ENCODE measurements at regions not wholly inside any gene's neighbourhood (a gene's known extent, or its start where the extent isn't known, plus 50 kb on each side); places are given as distances from the start of the nearest gene placed in this dataset.
A peak's percentile ranks its signal among the peaks of the same experiment; 100 is the strongest.
"Not testable (repeated sequence)": the region's sequence is repeated elsewhere in the genome, so short reads cannot be mapped to it uniquely, and the experiment has no call there.

DNA sequence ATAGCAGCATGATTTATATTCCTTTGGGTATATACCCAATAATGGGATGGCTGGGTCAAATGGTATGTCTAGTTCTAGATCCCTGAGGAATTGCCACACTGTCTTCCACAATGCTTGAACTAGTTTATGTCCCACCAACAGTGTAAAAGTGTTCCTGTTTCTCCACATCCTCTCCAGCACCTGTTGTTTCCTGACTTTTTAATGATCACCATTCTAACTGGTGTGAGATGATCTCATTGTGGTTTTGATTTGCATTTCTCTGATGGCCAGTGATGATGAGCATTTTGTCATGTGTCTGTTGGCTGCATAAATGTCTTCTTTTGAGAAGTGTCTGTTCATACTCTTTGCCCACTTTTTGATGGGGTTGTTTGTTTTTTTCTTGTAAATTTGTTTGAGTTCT lies 54.0 kb upstream of the GPR89A start:
- DNase-seq (ENCODE audit: low read depth in 3 of 3, low spot score in 2 of 3): not testable (repeated sequence)

DNA sequence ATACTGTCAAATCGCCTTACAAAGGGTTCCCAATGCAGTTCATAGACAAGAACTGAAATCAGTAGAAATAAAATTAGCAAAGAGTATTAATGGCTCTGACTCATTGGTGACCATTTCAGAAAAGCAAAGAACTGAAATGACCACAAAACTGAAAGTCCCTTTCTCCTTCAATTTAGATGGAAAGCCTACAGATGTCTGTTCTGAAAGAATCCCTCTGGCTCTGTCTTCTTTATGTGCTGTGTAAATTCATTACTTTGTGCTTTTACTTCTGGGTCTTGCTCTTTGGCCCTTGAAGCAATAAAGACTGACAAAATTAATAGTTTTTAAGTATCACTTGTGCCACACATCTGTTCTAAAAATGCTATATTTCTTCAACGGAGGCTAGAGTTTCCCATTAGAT lies 62.7 kb upstream of the GPR89A start:
- DNase-seq (ENCODE audit: low read depth in 3 of 3, low spot score in 2 of 3): no peak

DNA sequence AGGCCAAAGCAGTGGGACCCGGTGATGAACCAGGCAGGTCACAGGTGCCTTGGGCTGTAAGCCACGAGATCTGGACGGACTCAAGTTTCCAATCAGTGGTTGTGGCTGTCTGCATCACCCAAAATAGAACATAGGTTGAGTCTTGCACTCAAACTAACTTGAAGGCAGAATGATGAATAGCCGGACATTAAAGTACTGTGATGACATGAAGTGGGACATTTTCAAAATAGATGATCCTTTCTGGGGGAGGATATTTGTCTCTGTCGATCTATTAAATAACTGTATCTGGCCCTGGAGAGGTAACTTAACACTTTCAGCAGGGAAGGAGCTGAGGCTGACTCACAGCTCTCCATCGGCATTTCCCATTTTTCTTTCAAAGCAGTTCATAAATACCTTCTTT lies 66.1 kb upstream of the GPR89A start:
- DNase-seq (ENCODE audit: low read depth in 3 of 3, low spot score in 2 of 3): not testable (repeated sequence)

DNA sequence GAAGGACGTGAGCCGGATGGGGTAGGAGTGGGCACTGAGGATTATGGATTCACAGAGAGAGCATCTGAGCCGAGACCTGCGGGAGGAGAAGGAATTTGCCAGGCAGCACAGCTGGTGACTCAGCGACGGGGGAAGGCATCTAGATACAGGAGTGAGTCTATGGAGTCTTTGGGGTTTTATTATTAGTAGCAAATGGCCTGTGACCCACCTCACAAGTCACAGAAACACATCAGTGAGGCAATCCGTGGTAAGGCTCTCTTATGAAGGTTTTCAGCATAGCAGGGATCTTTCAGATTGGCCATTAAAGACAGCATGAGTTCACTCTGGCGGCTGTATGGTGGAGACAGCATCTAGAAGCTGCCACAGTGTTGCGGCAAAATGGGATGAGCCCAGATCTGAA lies 66.5 kb upstream of the GPR89A start:
- DNase-seq (ENCODE audit: low read depth in 3 of 3, low spot score in 2 of 3): not testable (repeated sequence)

- not testable (repeated sequence) for DNase-seq (ENCODE audit: low read depth in 3 of 3, low spot score in 2 of 3)
Observed at GRCh38 chr1:145538118-145538882, 69.5 kb upstream of the GPR89A start.

DNA sequence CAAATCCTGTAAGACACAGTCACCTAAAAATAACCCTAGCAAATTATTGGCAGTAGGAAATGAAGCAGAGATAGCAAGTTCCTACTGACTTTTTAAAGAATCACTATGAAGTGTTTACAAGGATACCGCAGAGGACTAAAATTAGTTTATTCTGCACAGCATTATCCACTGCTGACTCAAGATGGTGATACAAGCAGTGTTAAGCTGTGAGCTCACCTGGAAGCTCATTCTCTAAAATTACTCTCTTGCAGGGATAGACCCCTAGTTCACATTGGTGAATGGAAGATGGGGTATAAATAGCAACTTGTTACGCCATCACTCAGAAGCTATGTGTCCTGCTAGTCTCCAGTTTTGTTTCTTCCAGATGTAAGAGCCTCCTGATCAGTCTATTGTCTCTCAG lies 70.8 kb upstream of the GPR89A start:
- DNase-seq (ENCODE audit: low read depth in 3 of 3, low spot score in 2 of 3): not testable (repeated sequence)

GRCh38 chr1:145535461-145535860 lies 72.3 kb upstream of the GPR89A start:
- peak in 1 of 3 donors; percentile 41 for DNase-seq (ENCODE audit: low read depth in 3 of 3, low spot score in 2 of 3)

GRCh38 chr1:145528068-145528564 lies 79.7 kb upstream of the GPR89A start:
- DNase-seq (ENCODE audit: low read depth in 3 of 3, low spot score in 2 of 3): not testable (repeated sequence)

DNA sequence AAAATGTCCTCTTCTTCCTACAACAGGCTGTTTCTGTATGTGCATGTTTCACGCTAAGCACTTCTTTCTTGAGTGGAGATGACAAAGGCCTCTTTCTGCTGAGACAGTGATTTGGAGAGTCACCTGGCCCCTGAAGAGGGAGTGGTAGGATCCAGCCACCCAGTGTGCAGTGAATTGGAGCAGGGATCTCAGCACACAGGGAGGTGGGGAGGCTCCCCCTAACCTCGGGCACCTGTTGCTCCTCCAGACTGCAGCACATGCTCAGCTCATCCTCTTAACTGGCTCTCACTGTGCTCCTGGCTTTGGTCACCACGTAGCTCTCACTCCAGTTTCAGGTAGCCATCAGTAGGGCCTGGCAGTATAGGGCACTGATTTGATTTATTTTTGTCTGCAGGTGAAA lies 87.6 kb upstream of the GPR89A start:
- not testable (repeated sequence) for DNase-seq (ENCODE audit: low read depth in 3 of 3, low spot score in 2 of 3)

- DNase-seq (ENCODE audit: low read depth in 3 of 3, low spot score in 2 of 3): not testable (repeated sequence)
Observed at GRCh38 chr1:145519302-145519701, 88.5 kb upstream of the GPR89A start.

DNA sequence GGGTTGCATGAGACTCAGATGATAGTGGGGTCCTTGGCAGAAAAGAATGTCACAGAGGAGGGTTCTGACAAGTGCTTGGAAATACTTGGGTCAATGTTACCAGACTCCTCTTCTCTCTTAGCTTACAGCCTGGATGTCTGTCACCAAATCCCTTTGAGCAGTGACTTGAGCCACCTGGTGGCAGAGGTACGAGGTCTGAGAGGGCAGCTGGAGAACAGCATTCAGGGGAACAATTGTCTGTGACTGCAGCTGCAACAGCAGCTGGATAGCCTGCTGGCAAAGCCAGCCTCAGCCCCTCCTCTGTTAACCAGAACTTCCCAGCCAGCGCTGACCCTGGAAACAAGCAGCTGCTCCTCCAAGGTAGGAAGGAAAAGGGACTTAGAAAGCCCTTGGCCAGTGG lies 87.6 kb upstream of the NBPF20 start:
- not testable (repeated sequence) for DNase-seq (ENCODE audit: low read depth in 3 of 3, low spot score in 2 of 3)

- not testable (repeated sequence) for DNase-seq (ENCODE audit: low read depth in 3 of 3, low spot score in 2 of 3)
Observed at GRCh38 chr1:145508053-145508452, 82.7 kb upstream of the NBPF20 start.

GRCh38 chr1:145505663-145506647 lies 80.6 kb upstream of the NBPF20 start:
- DNase-seq (ENCODE audit: low read depth in 3 of 3, low spot score in 2 of 3): not testable (repeated sequence)

DNA sequence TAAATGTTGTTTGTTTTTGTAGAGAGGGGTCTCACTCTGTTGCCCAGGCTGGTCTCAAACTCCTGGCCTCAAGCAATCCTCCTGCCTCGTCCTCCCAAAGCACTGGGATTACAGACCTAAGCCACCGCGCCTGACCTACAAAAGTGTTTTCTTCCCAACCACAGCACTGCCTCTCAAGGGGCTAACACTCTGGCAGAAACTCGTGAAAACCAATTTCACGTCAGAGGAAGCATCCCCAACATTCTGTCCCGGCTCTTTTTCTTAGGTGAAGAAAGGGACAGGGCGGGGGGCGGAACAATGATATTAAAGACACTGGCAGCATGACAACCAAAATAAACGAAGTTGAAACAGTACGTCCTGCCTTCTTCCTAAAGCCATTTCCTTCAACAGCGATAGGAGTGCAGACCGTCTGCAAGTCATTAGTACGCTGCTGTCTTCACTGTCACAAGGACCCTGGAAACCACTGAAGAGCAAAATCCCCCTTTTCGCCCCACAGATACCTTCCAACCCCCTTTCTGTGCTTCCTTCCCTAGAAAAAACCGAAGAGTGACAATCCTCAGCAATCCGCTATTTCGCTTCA lies 79.5 kb upstream of the NBPF20 start:
- not testable (repeated sequence) for DNase-seq (ENCODE audit: low read depth in 3 of 3, low spot score in 2 of 3)

- DNase-seq (ENCODE audit: low read depth in 3 of 3, low spot score in 2 of 3): not testable (repeated sequence)
Observed at GRCh38 chr1:145504310-145504709, 78.9 kb upstream of the NBPF20 start.

DNA sequence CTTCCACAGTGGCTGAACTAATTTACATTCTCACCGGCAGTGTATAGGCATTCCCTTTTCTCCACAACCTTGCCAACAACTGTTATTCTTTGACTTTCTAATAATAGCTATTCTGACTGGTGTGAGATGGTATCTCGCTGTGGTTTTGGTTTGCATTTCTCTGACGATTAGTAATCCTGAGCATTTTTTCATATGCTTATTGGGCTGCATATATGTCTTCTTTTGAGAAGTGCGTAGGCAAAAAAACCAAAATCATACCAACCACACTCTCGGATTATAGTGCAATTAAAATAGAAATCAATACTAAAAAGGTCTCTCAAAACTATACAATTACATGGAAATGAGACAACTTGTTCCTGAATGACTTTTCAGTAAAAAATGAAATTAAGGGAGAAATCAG lies 74.8 kb upstream of the NBPF20 start:
- DNase-seq (ENCODE audit: low read depth in 3 of 3, low spot score in 2 of 3): not testable (repeated sequence)

DNA sequence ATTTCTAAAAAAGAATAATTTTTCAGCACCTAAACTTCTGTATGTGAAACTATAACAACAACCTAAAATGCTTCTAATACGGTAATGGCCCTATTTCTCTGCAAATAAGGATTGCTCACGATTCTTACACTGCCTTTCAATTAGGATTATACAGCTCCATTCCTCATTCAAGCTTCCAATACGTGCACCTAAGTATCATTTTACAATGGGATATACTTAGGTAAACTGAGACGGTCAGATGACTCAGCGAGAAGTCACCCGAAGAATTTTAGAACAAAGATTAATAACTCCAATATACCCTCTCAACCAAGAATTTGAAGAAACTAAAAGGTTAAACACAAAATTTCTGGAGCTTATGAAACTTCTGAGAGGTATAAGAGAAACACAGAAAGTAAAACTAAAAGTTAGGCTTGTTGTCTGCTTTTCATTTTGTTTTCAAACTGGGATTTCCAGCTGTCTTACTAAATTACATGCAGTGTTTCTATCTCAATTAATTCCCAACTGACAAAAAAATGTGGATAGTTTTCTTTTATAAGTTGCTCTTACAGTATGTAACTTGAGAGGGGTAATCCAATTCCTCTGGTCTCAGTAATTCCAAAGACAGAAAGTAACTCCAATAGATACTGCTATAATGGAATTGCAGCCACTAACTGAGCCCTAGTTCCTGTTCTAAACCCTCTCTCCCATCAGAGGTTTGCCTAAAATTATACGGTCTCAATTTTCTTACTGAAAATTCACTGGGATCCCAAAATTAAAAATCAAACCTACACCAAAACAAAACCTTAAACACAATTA lies 69.9 kb upstream of the NBPF20 start:
- DNase-seq (ENCODE audit: low read depth in 3 of 3, low spot score in 2 of 3): not testable (repeated sequence)

- not testable (repeated sequence) for DNase-seq (ENCODE audit: low read depth in 3 of 3, low spot score in 2 of 3)
Observed at GRCh38 chr1:145488193-145488933, 63.0 kb upstream of the NBPF20 start.

DNA sequence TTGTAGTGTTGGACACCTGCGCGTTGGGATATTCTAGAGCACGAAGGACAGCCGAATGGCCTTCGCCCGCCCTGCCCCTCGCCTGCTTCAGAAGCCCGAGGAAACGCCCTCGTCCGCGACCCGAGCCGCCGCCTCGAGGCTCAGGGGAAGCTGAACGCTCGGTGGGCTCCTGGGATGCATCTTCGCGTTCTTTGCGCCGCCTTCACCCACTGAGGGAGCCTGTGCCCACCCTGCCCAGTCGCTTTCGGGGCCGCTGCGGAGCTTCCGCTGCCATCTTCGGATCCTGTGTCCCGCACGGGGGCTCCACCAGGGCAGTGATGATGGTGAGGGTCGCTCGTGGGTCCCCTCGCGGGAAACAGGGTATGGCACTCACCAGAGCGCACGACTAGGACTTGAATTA lies 61.8 kb upstream of the NBPF20 start:
- DNase-seq (ENCODE audit: low read depth in 3 of 3, low spot score in 2 of 3): not testable (repeated sequence)
